Kasumi-1 (cell line): ENCODE measurements at regions not wholly inside any gene's neighbourhood (a gene's known extent, or its start where the extent isn't known, plus 50 kb on each side); places are given as distances from the start of the nearest gene placed in this dataset.

Source experiments
- DNase-seq, 2 experiments: peaks; one replicate each; lab custom pipeline; 2025; lab: John Stamatoyannopoulos, UW

GRCh38 chr2:54392555-54393324 lies 63.4 kb upstream of the SPTBN1 start:
- DNase-seq, result no peak

- DNase-seq, result no peak
Measured at GRCh38 chr2:54394392-54394791, 61.7 kb upstream of the SPTBN1 start.

DNA sequence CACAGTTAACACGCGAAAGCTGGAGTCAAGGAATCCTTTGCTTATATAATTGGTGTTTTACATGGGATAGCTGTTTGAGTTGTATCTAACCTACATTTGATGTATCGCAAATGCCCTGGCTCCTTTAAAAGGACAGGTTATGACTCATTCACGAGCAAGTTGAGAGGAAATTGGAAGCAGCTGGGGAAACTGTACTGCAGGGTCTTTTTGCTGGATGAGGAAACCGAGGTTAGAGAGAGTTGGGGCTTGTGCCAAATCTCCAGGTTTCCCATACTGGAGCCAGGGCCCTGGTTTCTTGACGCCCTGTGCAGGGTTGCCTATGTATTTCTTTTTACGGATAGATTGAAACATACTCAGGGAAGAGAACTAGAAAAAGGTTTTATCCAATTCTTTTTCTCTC lies 60.0 kb upstream of the SPTBN1 start:
- DNase-seq, result peak; percentile 56 to 70

- no peak for DNase-seq
Measured at GRCh38 chr2:54396798-54397197, 59.3 kb upstream of the SPTBN1 start.

DNA sequence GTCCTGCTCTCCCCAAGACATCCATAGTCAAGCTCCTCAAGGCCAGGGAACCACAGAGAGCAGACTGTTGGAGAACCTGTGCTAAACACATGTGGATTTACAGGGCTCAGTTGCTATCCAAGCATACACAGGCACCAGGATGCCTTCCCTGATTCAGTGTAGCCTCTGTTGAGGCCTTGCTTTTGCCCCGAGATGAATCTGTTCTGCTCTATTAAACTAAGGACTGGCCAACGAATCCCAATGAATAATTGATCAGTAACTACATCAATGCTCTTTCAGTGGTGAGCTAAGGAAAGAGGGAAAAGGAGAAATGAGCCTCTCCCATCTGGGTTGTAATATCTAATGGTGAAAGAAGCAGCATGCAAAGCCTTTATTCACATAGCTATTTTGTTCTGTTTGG lies 58.7 kb upstream of the SPTBN1 start:
- DNase-seq, result no peak

GRCh38 chr2:54401554-54401953 lies 54.6 kb upstream of the SPTBN1 start:
- DNase-seq, result no peak

DNA sequence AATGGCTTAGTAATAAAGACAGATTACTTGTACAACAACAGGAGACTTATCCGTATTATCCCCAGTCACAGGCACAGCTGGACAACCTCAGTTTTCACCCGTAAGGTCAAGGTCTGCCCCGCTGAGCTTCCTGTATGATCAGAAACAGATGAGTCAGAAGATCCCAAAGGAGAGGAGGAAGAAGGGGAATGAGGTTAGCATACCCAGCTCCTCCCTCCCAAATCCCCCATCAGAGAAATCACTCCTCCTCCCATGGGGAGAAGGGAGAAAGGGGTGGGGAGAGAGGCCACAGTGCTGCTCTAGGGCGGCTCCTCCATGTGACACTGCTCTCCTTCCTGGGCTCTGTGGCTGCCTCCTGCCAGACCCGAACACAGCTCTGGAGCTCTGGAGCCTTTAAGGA lies 53.8 kb upstream of the SPTBN1 start:
- no peak for DNase-seq

DNA sequence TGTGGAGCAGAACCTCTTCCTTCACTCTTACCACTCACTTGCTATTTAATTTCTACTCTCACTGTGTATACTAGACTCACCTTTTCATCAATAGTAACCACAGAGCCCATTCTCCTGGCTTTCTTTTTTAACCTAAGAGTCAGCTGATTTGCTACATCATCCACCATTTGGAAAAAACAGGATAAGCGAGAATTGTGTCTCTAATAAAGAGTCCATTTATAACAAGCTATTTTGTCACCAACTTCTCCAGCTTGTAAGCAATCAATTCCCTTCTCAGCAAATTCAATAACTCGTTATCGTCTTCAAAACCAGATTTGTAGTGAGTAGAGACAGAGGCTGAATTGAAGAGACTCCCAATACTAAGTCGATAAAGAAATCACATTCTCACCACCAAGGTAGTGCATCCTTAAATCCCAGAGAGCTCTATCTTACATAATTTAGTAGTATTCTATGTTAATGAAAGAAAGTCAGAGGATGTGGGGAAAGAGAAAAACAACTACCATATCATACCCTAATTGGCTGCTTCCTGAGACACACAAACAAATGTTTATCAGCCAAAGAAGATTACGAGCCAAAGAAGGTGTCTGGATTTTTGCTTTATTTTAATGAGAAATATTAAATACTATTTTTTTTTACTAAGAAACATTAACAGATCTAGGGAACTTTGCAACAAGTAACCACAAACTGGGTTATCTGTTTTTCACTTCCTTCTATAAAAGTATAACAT lies 52.5 kb upstream of the SPTBN1 start:
- DNase-seq, result no peak

GRCh38 chr2:54404270-54404669 lies 51.9 kb upstream of the SPTBN1 start:
- DNase-seq, result no peak

- no peak for DNase-seq
Measured at GRCh38 chr2:54406031-54406430, 50.1 kb upstream of the SPTBN1 start.
